ENCODE measurements at regions not wholly inside any gene's neighbourhood (a gene's known extent, or its start where the extent isn't known, plus 50 kb on each side); places are given as distances from the start of the nearest gene placed in this dataset.

- DNase-seq = no peak
These were observed 506.8 kb upstream of the VRK2 start for GRCh38 chr2:57539761-57540160.

- DNase-seq = no peak
These were observed 504.5 kb upstream of the VRK2 start for GRCh38 chr2:57542081-57542480.

- peak; percentile 7 for DNase-seq
These were observed 503.4 kb upstream of the VRK2 start for GRCh38 chr2:57543211-57543610.

- DNase-seq = no peak
These were observed 502.0 kb upstream of the VRK2 start for GRCh38 chr2:57544624-57545023.

GRCh38 chr2:57546478-57546877, 500.1 kb upstream of the VRK2 start:
- no peak for DNase-seq

- no peak for DNase-seq
These were observed 496.9 kb upstream of the VRK2 start for GRCh38 chr2:57549642-57550102.

GRCh38 chr2:57550912-57551311, 495.7 kb upstream of the VRK2 start:
- no peak for DNase-seq

GRCh38 chr2:57552885-57553284, 493.7 kb upstream of the VRK2 start:
- no peak for DNase-seq

- DNase-seq = no peak
These were observed 492.3 kb upstream of the VRK2 start for GRCh38 chr2:57554348-57554747.

GRCh38 chr2:57558312-57558711, 488.3 kb upstream of the VRK2 start:
- DNase-seq = no peak

GRCh38 chr2:57562495-57562894, 484.1 kb upstream of the VRK2 start:
- DNase-seq = no peak

GRCh38 chr2:57563015-57563414, 483.6 kb upstream of the VRK2 start:
- DNase-seq = no peak

- DNase-seq = no peak
These were observed 479.4 kb upstream of the VRK2 start for GRCh38 chr2:57567245-57567644.

GRCh38 chr2:57569396-57569795, 477.2 kb upstream of the VRK2 start:
- DNase-seq = no peak

GRCh38 chr2:57570961-57571360, 475.6 kb upstream of the VRK2 start:
- no peak for DNase-seq

- DNase-seq = no peak
These were observed 470.8 kb upstream of the VRK2 start for GRCh38 chr2:57575700-57576268.

- no peak for DNase-seq
These were observed 469.6 kb upstream of the VRK2 start for GRCh38 chr2:57576983-57577382.

GRCh38 chr2:57597940-57598339, 448.7 kb upstream of the VRK2 start:
- no peak for DNase-seq

GRCh38 chr2:57598551-57598950, 448.1 kb upstream of the VRK2 start:
- DNase-seq = peak; percentile 14

- peak; percentile 91 for DNase-seq
These were observed 443.9 kb upstream of the VRK2 start for GRCh38 chr2:57602733-57603132.

- DNase-seq = no peak
These were observed 431.6 kb upstream of the VRK2 start for GRCh38 chr2:57614988-57615387.

- DNase-seq = no peak
These were observed 430.6 kb upstream of the VRK2 start for GRCh38 chr2:57615855-57616556.

- no peak for DNase-seq
These were observed 429.3 kb upstream of the VRK2 start for GRCh38 chr2:57617318-57617717.

GRCh38 chr2:57621122-57621663, 425.4 kb upstream of the VRK2 start:
- DNase-seq = no peak

- no peak for DNase-seq
These were observed 424.6 kb upstream of the VRK2 start for GRCh38 chr2:57622009-57622408.

All from DMS153 (cell line).